Epithelial cell of prostate (primary cell): ENCODE measurements at regions not wholly inside any gene's neighbourhood (a gene's known extent, or its start where the extent isn't known, plus 50 kb on each side); places are given as distances from the start of the nearest gene placed in this dataset.
"Not testable (repeated sequence)": the region's sequence is repeated elsewhere in the genome, so short reads cannot be mapped to it uniquely, and the experiment has no call there.

Source experiments
- DNase-seq: peaks from one replicate; pipeline ENCODE4 v3.0.0-alpha.2; 2011; ENCODE audit warnings: low read depth, low spot score
- H3K27ac ChIP-seq: fragments of 450-650 bp; 2 replicates; pipeline ENCODE4 v1.5.1; 2017; ENCODE audit warnings: mild to moderate bottlenecking

- DNase-seq: no peak
- H3K27ac ChIP-seq: no peak overlapping the region
Observed at GRCh38 chr9:30507166-30507565, 1877.3 kb upstream of the ACO1 start.

DNA sequence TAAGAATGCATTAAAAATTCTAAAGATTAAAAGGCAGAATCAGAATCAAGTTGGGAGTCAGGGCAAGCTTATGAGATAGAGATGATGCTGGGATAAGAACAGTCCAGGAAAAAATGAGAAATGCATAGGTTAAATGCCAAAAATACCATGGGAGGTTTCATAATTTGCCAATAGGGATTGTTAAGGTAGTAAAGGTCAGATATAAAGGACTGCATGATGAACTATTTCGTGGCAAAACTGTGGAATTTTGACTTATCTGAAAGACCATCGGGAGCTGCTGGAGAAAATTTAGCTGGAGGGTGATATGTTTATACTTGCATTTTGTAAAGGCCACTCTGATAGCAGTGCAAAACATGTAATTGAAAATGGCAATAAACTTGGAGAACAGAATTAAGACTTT is 1872.8 kb upstream of the ACO1 start:
- no peak for DNase-seq
- H3K27ac ChIP-seq: no peak overlapping the region

DNA sequence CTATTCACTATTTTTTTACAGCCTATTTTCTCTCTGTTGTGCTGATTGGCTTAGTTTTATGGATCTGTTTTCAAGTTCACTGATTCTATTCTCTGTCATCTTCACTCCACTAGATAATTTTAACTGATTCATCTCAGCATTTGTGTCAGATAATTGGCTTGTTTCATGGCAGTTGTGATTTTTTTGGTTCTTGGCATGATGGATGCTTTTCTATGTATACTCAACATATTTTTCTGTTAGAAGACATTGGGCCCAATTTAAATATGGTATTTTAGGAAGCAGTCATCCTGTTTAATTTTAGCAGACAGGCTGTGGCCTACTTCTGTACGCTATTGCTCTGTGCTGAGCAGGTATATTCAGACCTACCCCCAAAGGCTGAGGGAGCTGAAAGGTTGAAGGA is 1865.3 kb upstream of the ACO1 start:
- DNase-seq: no peak
- H3K27ac ChIP-seq: no peak overlapping the region

DNA sequence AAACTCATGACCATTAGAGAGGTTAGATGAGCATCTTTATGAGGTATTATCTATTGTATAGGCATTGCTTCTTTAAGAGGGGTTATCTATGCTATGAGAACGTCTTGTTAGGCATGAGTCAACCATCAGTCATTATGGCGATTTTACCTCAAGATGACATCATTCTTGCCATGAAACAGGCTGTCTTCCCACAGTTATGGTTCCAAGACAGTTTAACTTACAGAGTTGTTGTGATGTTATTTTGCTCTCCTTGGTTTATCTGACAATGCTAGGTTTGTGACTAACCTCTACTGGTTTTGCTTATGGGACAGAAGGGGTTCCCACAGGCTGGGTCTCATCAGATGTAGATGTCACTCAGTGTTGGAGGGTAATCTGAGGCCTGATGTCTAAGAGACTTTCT is 1864.7 kb upstream of the ACO1 start:
- DNase-seq: no peak

DNA sequence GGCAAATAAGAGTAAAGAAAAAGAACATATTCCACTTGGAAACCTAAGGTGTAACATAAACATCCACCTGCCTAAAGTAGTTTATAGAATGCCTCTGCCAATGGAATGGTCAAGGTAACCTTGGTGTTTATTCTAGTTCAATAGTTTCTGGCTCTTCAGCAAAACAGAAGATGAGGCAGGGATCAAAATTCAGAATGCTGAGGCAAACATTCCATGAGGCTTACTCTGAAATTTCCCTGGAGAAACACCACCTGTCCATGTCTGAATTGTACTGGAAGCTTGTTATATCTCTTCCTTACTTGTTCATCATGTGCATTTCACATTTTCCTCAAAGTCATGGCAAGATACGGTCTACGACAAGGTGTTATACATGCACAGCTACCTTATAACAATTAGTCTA is 1862.4 kb upstream of the ACO1 start:
- no peak for DNase-seq
- no peak overlapping the region for H3K27ac ChIP-seq

More for the DNA sequence above, 1864.7 kb upstream of the ACO1 start:
- no peak overlapping the region for H3K27ac ChIP-seq

DNA sequence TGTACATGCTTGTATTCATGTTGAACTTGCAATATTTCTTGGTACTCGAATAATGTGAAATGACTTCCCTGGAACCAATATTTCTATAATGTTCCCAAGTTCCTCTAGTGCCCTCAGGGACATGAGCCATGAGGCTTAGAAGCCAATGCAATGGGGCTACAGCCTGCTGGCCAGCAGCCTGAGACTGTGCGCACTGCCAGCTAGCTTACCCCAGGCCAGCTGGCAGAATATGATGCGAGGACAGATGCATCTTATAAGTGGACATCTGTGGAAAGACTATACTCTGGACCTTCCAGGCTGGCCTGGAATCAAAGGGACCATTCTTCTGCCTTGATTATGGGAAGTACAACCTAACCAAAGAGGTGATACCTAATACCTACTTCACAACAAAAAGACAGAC is 1862.0 kb upstream of the ACO1 start:
- no peak overlapping the region for H3K27ac ChIP-seq
- no peak for DNase-seq

DNA sequence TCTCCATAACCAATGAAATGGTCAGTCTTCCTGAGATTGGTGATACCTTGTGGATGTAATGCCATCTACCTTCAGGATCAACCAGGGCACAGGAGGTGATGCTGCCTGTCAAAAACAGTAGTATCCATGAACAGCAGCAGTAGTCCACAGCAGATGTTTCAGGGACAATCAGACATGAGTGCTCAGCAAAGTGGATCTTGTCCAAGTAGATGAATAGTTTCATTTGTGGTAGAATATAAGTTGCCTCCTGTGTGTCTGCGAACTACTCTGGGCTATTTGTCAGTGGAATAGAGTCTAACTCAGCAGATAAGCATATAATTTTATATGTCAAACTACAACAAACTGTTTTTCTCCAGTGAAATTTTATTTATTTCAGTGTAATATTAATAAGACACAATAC is 1860.1 kb upstream of the ACO1 start:
- no peak overlapping the region for H3K27ac ChIP-seq
- no peak for DNase-seq

GRCh38 chr9:30534455-30534854 is 1850.0 kb upstream of the ACO1 start:
- H3K27ac ChIP-seq: no peak overlapping the region
- no peak for DNase-seq

DNA sequence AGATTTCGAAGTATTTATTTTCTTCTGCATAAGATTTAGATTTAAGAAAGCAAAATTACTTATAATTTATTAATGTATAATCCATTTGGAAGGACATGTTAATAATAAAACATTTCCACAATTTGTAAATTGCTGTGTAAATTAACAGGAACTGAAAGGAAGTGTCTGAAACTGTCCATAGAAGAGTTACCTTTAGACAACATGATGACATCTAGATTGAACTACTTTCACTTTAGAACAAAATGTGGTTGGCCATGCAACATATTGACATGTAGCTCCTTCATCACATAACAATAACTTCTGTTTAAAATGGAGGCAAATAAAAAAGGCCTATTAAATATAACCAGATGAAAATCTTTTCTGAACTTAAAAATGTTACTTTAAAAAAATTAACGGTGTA is 1849.5 kb upstream of the ACO1 start:
- no peak for DNase-seq
- no peak overlapping the region for H3K27ac ChIP-seq

DNA sequence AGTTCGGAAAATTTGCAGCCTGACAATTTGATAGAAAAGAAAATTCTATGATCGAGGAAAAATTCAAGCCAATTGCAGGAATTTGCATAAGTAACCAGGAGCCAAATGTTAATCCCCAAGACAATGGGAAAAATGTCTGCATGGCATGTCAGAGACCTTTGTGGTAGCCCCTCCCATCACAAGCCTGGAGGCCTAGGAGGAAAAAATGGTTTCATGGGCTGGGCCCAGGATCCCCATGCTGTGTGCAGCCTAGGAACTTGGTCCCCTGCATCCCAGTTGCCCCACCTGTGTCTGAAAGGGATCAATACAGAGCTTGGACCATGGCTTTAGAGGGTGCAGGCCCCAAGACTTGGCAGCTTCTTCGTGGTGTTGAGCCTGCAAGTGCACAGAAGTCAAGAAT is 1847.9 kb upstream of the ACO1 start:
- no peak for DNase-seq
- no peak overlapping the region for H3K27ac ChIP-seq

- H3K27ac ChIP-seq, DNase-seq: not testable (repeated sequence)
Observed at GRCh38 chr9:30539696-30540095, 1844.7 kb upstream of the ACO1 start.

- no peak overlapping the region for H3K27ac ChIP-seq
- DNase-seq: no peak
Observed at GRCh38 chr9:30574355-30575151, 1809.9 kb upstream of the ACO1 start.

- no peak overlapping the region for H3K27ac ChIP-seq
Observed at GRCh38 chr9:30575218-30575617, 1809.2 kb upstream of the ACO1 start.

DNA sequence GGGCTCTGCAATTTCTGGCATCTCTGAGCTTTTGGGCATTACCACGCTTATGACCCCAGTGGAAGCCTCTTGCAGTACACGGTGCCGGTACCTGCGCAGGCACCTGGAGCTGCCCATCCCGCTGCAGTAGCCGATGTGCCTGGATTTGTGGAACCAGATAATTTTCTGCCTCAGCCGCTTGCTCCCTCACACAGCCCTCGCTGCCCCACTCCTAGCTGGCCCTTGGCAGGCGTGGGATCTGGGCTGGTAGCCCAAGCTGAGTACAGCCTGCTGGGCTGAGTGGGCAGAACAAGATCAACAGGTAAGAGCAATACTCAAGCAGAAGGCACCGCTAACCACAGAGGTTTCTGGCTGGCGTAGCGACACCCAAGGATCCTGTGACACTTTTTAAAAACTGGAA is 1808.8 kb upstream of the ACO1 start:
- H3K27ac ChIP-seq: no peak overlapping the region
- DNase-seq: no peak

More at GRCh38 chr9:30575218-30575617, 1809.2 kb upstream of the ACO1 start:
- DNase-seq: no peak

GRCh38 chr9:30579810-30580209 is 1804.6 kb upstream of the ACO1 start:
- H3K27ac ChIP-seq: no peak overlapping the region

DNA sequence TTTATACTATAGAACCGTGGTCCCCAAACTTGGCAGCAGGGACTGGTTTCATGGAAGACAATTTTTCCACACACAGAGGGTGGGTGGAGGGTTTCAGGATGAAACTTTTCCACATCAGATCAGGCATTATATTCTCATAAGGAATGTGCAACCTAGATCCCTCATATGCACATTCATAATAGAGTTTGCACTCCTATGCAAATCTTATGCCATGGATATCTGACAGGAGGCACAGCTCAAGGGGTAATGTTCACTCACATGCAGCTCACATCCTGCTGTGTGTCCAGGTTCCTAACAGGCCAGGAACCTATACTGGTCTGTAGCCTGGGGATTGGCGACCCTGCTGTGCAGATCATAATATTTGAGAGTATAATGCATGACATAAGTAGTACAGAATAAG is 1802.2 kb upstream of the ACO1 start:
- DNase-seq: no peak

More at GRCh38 chr9:30579810-30580209, 1804.6 kb upstream of the ACO1 start:
- no peak for DNase-seq

DNA sequence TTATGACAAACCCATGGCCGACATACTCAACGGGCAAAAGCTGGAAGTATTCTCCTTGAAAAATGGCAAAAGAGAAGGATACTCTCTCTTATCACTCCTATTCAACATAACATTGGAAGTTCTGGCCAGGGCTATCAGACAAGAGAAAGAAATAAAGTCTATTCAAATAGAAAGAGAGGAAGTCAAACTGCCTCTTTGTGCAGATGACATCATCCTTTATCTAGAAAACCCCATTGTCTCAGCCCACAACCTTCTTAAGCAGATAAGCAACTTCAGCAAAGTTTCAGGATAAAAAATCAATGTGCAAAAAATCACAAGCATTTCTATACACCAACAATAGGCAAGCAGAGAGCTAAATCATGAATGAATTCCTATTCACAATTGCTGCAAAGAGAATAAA is 1799.9 kb upstream of the ACO1 start:
- DNase-seq: no peak
- no peak overlapping the region for H3K27ac ChIP-seq

More for the DNA sequence above, 1802.2 kb upstream of the ACO1 start:
- H3K27ac ChIP-seq: no peak overlapping the region

DNA sequence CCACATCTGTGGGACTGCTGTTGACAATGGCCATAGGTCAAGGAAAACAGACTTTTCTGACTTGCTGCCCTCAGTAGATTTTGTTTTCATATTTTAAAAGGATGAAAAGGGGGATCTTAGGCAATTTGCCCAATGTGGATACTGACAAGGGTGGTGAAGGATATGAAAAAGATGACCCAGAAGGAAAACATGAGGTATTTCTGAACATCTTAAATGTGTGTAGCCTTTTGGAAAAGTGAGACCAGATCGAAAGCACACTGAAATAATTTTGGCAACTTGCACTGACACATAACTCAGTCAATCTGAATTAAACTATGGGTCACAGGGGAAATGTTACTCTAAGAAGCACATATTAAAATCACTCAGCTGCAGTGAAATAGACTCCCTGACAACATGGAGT is 1793.0 kb upstream of the ACO1 start:
- DNase-seq: no peak
- H3K27ac ChIP-seq: no peak overlapping the region

DNA sequence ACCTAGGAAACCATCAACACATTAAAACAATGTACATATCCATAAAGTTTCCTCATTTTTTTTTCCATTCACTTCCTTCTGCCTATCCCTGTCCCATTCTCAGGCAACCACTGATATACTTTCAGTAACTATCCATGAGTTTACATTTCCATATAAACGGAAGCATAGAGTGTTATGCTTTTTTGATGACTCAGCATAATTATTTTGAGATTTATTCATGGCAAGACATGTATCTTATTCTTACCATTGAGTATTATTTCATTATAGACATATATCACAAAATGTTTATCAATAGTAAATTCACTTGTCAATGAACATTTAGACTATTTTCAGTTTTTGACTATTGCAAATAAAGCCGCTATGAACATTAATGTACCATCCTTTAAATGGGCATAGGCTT is 1786.8 kb upstream of the ACO1 start:
- no peak for DNase-seq

GRCh38 chr9:30605936-30606335 is 1778.5 kb upstream of the ACO1 start:
- DNase-seq: no peak
- no peak overlapping the region for H3K27ac ChIP-seq

More for the DNA sequence above, 1786.8 kb upstream of the ACO1 start:
- H3K27ac ChIP-seq: no peak overlapping the region

- no peak overlapping the region for H3K27ac ChIP-seq
- no peak for DNase-seq
Observed at GRCh38 chr9:30609713-30610112, 1774.7 kb upstream of the ACO1 start.

GRCh38 chr9:30616782-30617181 is 1767.7 kb upstream of the ACO1 start:
- DNase-seq, H3K27ac ChIP-seq: not testable (repeated sequence)
